Activated CD4-positive, alpha-beta memory T cell treated with anti-CD3 and anti-CD28 coated beads for 36 hours (primary cell): ENCODE measurements at regions not wholly inside any gene's neighbourhood (a gene's known extent, or its start where the extent isn't known, plus 50 kb on each side); places are given as distances from the start of the nearest gene placed in this dataset.

Experiments
- CTCF ChIA-PET: fragments of 350-600 bp; sonication (Branson Sonifier 250); formaldehyde crosslinking; loops from one replicate; lab custom pipeline; 2021; ENCODE audit warnings: antibody characterized with exemption, inconsistent platforms; lab: Charles Lee
- POLR2A ChIA-PET: fragments of 350-600 bp; sonication (Branson Sonifier 250); formaldehyde crosslinking; loops from one replicate; lab custom pipeline; 2021; ENCODE audit warnings: antibody characterized with exemption; lab: Charles Lee
- DNase-seq: peaks from one replicate; pipeline ENCODE4 v3.0.0-alpha.2; 2020
- H3K27ac Mint-ChIP-seq: one replicate; pipeline ENCODE4 v1.8.0; 2021; ENCODE audit warnings: mixed read lengths
- H3K27me3 Mint-ChIP-seq: one replicate; pipeline ENCODE4 v1.8.0; 2021; ENCODE audit warnings: mixed read lengths
- H3K36me3 Mint-ChIP-seq: one replicate; pipeline ENCODE4 v1.8.0; 2021; ENCODE audit warnings: mixed read lengths
- H3K4me1 Mint-ChIP-seq: one replicate; pipeline ENCODE4 v1.8.0; 2021; ENCODE audit warnings: low read depth, mixed read lengths
- H3K4me3 Mint-ChIP-seq: one replicate; pipeline ENCODE4 v1.8.0; 2021; ENCODE audit warnings: mild to moderate bottlenecking, mixed read lengths
- H3K9me3 Mint-ChIP-seq: one replicate; pipeline ENCODE4 v1.8.0; 2021; ENCODE audit warnings: mixed read lengths
- intact Hi-C: fragments of 100-400 bp; cut with micrococcal nuclease; formaldehyde crosslinking; loops from one replicate; pipeline ENCODE4 v1.15.1; 2023

GRCh38 chr3:80434366-80434765 lies 666.6 kb upstream of the ROBO1 start:
- intact Hi-C loops = no loop called here
- Mint-ChIP-seq H3K4me1 (no peaks in the 10 kb centered on the region), H3K4me3 (no peak overlapping the region), H3K36me3 (no peaks in the 10 kb centered on the region), H3K27ac (no peak overlapping the region), H3K27me3 (no peaks in the 10 kb centered on the region), H3K9me3 (peaks cover 18% of the 10 kb centered on the region)
- DNase-seq = no peak
- ChIA-PET POLR2A (no interaction called here), CTCF (no interaction called here)

DNA sequence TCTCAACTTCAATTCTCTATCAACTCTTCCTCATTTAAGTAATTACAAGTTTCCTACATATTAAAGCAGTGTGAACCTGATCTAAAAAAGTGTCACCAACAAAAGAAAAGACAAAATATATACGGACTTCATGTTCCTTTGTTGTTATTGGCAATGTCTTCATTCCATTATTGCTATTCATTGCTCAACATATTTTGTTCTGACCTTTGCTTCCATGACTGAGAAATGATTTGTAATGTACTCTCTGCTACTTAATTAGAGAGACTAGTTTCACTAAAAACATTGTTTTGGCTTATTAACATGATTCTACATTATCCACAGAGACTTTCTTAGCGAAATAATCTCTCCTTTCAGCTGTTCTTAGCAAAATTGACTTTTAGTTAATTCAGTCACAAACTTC lies 657.2 kb upstream of the ROBO1 start:
- Mint-ChIP-seq H3K27ac (no peak overlapping the region), H3K4me1 (no peaks in the 10 kb centered on the region), H3K9me3 (peaks cover 14% of the 10 kb centered on the region), H3K36me3 (no peaks in the 10 kb centered on the region), H3K4me3 (no peak overlapping the region), H3K27me3 (no peaks in the 10 kb centered on the region)
- DNase-seq = no peak
- CTCF ChIA-PET = no interaction called here
- intact Hi-C loops = no loop called here
- POLR2A ChIA-PET = no interaction called here

DNA sequence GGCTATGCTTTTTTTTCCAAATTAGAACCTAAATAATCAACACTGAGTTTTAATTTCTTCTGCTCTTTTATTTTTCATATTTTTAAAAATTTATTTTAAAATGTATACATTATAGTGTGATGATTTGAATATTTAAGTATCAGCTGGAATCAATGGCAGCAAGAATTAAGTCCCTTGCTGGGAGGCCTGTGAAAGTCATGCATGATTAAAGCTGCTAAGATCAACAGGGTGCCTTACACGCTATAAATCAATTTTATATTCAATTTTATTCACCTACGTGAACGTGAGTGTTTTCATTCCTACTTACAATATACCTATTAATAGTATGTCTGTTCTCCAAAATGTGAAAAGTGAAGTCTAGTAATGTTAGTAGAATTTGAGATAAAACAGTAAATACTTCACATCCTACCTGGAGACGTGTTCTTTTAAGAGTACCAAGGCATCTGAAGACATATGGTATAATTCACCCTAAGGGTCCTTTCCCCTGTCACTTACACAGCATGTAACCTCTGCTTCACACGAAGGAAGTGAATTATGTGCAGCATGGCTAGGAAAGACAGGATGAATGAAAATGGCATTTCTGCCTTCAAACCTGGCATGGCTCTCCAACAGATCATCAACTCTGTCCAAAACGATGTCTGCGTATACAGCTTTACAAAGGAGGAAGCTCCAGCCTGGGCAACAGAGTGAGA lies 640.4 kb upstream of the ROBO1 start:
- Mint-ChIP-seq H3K27me3 (no peaks in the 10 kb centered on the region), H3K4me1 (no peaks in the 10 kb centered on the region), H3K27ac (no peak overlapping the region), H3K4me3 (no peak overlapping the region), H3K36me3 (no peaks in the 10 kb centered on the region), H3K9me3 (peaks cover 9% of the 10 kb centered on the region)
- no peak for DNase-seq
- intact Hi-C loops = no loop called here
- CTCF ChIA-PET = no interaction called here
- POLR2A ChIA-PET = no interaction called here

- Mint-ChIP-seq H3K27me3 (no peaks in the 10 kb centered on the region), H3K36me3 (no peaks in the 10 kb centered on the region), H3K27ac (no peak overlapping the region), H3K9me3 (peaks cover 6% of the 10 kb centered on the region), H3K4me3 (no peak overlapping the region), H3K4me1 (no peaks in the 10 kb centered on the region)
- intact Hi-C loops = no loop called here
- POLR2A ChIA-PET = no interaction called here
- CTCF ChIA-PET = no interaction called here
- no peak for DNase-seq
Measured at GRCh38 chr3:80405618-80406017, 637.8 kb upstream of the ROBO1 start.

- ChIA-PET POLR2A (no interaction called here), CTCF (no interaction called here)
- no peak overlapping the region for H3K4me3 Mint-ChIP-seq
- peaks cover 8% of the 10 kb centered on the region for H3K9me3 Mint-ChIP-seq
- intact Hi-C loops = loop anchor here (1.0 kb wide), 1 partner anchor 39 kb away; no protein-coding TSS in a partner anchor
- H3K4me1 Mint-ChIP-seq = no peaks in the 10 kb centered on the region
- H3K27me3 Mint-ChIP-seq = no peaks in the 10 kb centered on the region
- no peak overlapping the region for H3K27ac Mint-ChIP-seq
- DNase-seq = no peak
- H3K36me3 Mint-ChIP-seq = no peaks in the 10 kb centered on the region
Measured at GRCh38 chr3:80395023-80395422, 627.2 kb upstream of the ROBO1 start.

DNA sequence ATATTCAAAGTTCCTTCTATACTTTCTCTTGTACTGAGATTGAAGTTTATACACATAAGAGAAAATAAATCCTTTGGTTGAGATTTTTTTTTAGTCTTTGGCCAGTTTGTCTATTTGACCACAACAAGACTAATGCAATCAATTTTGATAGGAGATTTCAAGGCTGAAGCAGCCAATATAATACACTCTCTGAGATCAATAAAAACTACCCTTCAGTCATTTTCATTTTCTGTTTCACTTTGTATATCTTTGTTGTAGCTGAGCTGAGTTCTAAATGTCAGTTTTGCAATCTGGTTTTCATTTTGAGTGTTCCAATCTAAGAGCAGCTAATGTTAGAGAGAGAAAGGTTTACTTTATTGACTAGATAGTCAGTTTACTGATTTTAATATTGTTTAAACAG lies 623.8 kb upstream of the ROBO1 start:
- POLR2A ChIA-PET = no interaction called here
- intact Hi-C loops = no loop called here
- Mint-ChIP-seq H3K36me3 (no peaks in the 10 kb centered on the region), H3K27ac (no peak overlapping the region), H3K4me1 (no peaks in the 10 kb centered on the region), H3K9me3 (peaks cover 8% of the 10 kb centered on the region), H3K4me3 (no peak overlapping the region), H3K27me3 (no peaks in the 10 kb centered on the region)
- DNase-seq = no peak
- CTCF ChIA-PET = no interaction called here

DNA sequence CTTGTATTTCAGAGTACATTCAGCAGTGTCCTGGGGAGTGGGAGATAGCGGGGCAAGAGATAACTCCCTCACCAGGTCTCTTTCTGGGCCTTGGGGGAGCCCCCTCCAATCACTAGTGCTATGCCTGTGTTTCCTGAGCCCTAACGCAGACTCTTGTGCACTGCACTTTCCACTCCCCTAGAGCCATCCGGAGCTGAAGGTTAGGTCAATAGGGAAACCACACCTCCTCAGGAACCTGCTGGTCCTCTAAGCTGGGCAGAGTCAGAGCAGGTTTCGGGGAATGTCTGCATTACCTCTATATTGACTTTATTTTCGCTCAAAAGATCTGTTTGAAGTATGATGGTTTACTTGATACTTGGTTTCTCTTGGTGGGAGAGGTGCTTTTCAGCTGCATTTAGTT lies 617.0 kb upstream of the ROBO1 start:
- Mint-ChIP-seq H3K9me3 (peaks cover 22% of the 10 kb centered on the region), H3K27me3 (no peaks in the 10 kb centered on the region), H3K36me3 (no peaks in the 10 kb centered on the region), H3K27ac (no peak overlapping the region), H3K4me1 (no peaks in the 10 kb centered on the region), H3K4me3 (no peak overlapping the region)
- POLR2A ChIA-PET = no interaction called here
- CTCF ChIA-PET = no interaction called here
- DNase-seq = no peak
- intact Hi-C loops = no loop called here

DNA sequence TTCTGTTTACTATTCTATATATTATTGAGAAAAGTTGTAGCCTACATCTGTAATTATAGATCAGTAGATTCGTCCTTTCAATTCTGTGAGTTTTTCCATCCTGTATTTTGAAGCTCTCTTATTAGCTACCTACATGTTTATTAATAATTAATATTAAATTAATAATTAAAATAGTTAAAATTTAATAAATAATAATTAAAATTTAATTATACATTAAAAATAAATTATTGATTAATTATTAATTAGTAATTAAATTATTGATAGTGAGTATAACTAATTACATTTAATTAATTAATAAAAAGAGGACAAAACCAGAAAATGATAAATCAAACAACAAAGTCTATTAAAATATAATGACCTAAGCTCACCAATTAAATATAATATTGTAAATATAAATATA lies 606.6 kb upstream of the ROBO1 start:
- DNase-seq = no peak
- peaks cover 10% of the 10 kb centered on the region for H3K9me3 Mint-ChIP-seq
- intact Hi-C loops = no loop called here
- no peaks in the 10 kb centered on the region for H3K4me1 Mint-ChIP-seq
- no peaks in the 10 kb centered on the region for H3K27me3 Mint-ChIP-seq
- no peak overlapping the region for H3K4me3 Mint-ChIP-seq
- H3K27ac Mint-ChIP-seq = no peak overlapping the region
- CTCF ChIA-PET = no interaction called here
- POLR2A ChIA-PET = no interaction called here
- no peaks in the 10 kb centered on the region for H3K36me3 Mint-ChIP-seq

DNA sequence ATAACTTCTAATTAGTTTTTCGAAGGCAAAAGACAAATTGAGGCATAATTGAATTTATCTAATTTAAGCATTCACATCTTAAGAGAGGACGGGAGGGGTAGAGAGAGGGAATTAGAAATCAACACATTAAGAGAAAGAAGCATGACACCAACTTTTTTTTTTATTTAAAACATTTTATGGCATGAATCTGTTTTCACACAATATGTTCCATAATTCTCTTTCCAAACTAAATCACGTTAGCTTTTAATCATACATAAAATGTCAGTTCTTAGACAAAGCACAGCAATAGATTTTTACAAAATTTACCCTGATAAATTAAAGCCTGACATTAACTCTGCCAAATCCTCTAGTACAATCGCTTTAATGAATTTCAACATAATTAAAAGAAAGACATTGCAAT lies 600.8 kb upstream of the ROBO1 start:
- no peak overlapping the region for H3K4me3 Mint-ChIP-seq
- H3K27me3 Mint-ChIP-seq = no peaks in the 10 kb centered on the region
- intact Hi-C loops = no loop called here
- DNase-seq = no peak
- ChIA-PET POLR2A (no interaction called here), CTCF (no interaction called here)
- H3K27ac Mint-ChIP-seq = no peak overlapping the region
- peaks cover 22% of the 10 kb centered on the region for H3K9me3 Mint-ChIP-seq
- H3K4me1 Mint-ChIP-seq = no peaks in the 10 kb centered on the region
- H3K36me3 Mint-ChIP-seq = no peaks in the 10 kb centered on the region

DNA sequence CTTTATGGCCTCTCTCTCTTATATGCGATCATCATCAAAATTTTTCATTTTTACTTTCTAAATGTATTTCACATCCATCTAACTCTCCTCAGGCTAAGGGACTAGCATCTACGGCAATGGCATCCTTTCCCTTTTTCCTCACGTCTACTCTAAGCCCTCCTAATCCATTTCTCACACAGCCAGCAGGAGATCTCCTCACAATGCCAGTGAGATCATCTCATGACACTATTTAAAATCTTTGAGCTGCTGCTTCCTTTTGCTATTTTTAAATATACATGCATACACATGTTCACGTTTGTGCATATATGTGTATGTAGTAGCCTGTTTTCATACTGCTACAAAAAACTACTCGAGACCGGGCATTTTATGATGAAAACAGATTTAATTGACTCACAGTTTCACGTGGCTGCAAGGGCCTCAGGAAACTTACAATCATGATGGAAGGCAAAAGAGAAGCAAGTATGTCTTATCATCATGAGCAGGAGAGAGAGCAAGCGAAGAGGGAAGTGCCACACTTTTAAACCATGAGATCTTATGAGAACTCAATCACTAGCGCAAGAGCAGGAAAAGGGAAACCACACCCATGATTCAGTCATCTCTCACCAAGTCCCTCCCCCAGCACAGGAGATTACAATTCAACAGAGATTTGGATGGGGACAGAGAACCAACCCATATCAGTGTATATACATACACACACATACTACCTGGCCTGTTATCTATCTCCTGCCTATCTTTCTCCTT lies 599.2 kb upstream of the ROBO1 start:
- Mint-ChIP-seq H3K27me3 (no peaks in the 10 kb centered on the region), H3K4me1 (no peaks in the 10 kb centered on the region), H3K27ac (no peak overlapping the region), H3K4me3 (no peak overlapping the region), H3K36me3 (no peaks in the 10 kb centered on the region), H3K9me3 (peaks cover 20% of the 10 kb centered on the region)
- DNase-seq = no peak
- intact Hi-C loops = no loop called here
- CTCF ChIA-PET = no interaction called here
- POLR2A ChIA-PET = no interaction called here

- Mint-ChIP-seq H3K27me3 (no peaks in the 10 kb centered on the region), H3K4me3 (no peak overlapping the region), H3K9me3 (peaks cover 21% of the 10 kb centered on the region), H3K36me3 (no peaks in the 10 kb centered on the region), H3K27ac (no peak overlapping the region), H3K4me1 (no peaks in the 10 kb centered on the region)
- intact Hi-C loops = no loop called here
- no peak for DNase-seq
- CTCF ChIA-PET = no interaction called here
- POLR2A ChIA-PET = no interaction called here
Measured at GRCh38 chr3:80357761-80358160, 590.0 kb upstream of the ROBO1 start.

GRCh38 chr3:80355144-80355543 lies 587.3 kb upstream of the ROBO1 start:
- ChIA-PET CTCF (no interaction called here), POLR2A (no interaction called here)
- DNase-seq = no peak
- Mint-ChIP-seq H3K9me3 (peaks cover 22% of the 10 kb centered on the region), H3K36me3 (no peaks in the 10 kb centered on the region), H3K27ac (no peak overlapping the region), H3K27me3 (no peaks in the 10 kb centered on the region), H3K4me3 (no peak overlapping the region), H3K4me1 (no peaks in the 10 kb centered on the region)
- intact Hi-C loops = no loop called here

DNA sequence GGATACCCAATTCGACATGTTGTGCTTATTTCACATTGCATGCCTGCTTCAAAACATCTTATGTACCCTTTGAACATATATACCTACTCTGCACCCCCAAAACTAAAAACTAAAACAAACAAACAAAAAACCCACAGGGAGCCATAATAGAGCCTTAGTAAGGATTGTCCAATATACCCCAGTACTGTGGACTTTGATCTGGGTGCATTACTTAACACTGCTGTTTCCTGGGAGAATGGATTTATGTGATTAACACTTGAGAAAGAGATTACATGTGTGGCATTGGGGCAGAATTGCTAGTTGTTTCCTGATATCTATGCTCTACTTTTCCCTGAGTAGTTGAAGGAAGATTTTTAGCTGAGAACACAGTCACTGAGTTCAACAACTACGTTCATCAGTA lies 583.4 kb upstream of the ROBO1 start:
- intact Hi-C loops = no loop called here
- no peak for DNase-seq
- Mint-ChIP-seq H3K36me3 (no peaks in the 10 kb centered on the region), H3K27ac (no peak overlapping the region), H3K9me3 (peaks cover 20% of the 10 kb centered on the region), H3K4me1 (no peaks in the 10 kb centered on the region), H3K27me3 (no peaks in the 10 kb centered on the region), H3K4me3 (no peak overlapping the region)
- CTCF ChIA-PET = no interaction called here
- POLR2A ChIA-PET = no interaction called here
